Large intestine (tissue), 3 donors: ENCODE measurements at regions not wholly inside any gene's neighbourhood (a gene's known extent, or its start where the extent isn't known, plus 50 kb on each side); places are given as distances from the start of the nearest gene placed in this dataset.
"Not testable (repeated sequence)": the region's sequence is repeated elsewhere in the genome, so short reads cannot be mapped to it uniquely, and the experiment has no call there.

Experiments
- DNase-seq, 2 donors: peaks; one replicate each; pipeline versions ENCODE4 v3.0.0 to v3.0.0-alpha.2; 2013
- H3K27ac ChIP-seq: one replicate; pipeline ENCODE4 v1.5.1; 2013; ENCODE audit warnings: low read length
- H3K27me3 ChIP-seq: 2 replicates; pipeline ENCODE4 v1.6.1; 2013; ENCODE audit warnings: low read length; ENCODE audit not compliant: control insufficient read depth, insufficient read depth
- H3K36me3 ChIP-seq: 2 replicates; pipeline ENCODE4 v1.6.1; 2013; ENCODE audit warnings: low read length; ENCODE audit not compliant: control insufficient read depth, insufficient read depth
- H3K4me1 ChIP-seq: one replicate; pipeline ENCODE4 v1.6.1; 2013; ENCODE audit warnings: low read length; ENCODE audit not compliant: control insufficient read depth, insufficient read depth
- H3K4me3 ChIP-seq: one replicate; pipeline ENCODE4 v1.5.1; 2013; ENCODE audit warnings: low read length
- H3K9me3 ChIP-seq: one replicate; pipeline ENCODE4 v1.6.1; 2013; ENCODE audit warnings: mild to moderate bottlenecking, low read depth, low read length, moderate library complexity; ENCODE audit not compliant: control insufficient read depth
- WGBS: methylation state at CpG from one replicate; pipeline ENCODE4 v1.1.5; 2013; ENCODE audit warnings: low lambda C conversion rate; ENCODE audit not compliant: insufficient coverage; 5-methylcytosine and 5-hydroxymethylcytosine counted together

DNA sequence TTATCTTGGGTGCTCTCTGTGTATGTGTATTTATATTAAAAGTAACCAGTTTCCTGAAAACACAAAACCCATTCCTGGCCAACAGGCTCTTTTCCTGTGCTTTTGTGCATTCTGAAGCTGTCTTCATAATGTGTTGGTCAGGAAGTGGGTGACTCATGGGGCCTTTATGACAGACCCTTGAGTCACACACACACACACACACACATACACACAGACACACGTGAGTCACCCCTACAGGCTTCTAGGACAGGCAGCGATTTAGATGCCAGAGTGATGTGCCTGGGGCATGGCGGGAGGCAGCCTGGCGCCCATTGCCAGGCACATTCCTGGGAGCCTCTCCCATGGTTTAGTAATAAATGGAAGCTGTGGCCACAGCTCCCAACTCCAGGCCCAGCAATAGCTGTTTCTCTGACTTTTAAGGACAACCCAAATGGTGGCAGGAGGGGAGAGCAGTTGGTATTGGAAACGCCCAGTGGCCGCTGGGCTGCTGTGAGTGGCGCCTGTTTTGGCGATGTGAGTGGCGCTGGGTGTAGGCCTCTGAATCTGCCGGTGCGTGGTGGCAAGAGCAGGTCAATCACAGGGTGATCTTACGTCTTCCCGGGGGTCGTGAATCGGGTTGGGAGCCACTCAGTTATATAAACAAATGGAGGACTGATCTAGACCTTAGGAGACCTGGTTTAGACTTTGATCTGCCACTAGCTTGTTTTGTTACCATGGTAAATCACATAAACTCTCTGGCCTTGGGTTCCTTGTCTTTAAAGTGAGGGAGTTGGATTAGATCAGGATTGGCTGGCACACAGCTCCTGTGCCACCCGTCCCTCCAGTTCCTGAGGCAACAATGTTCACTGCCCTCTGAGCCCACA, 150.7 kb upstream of the DLX2 start:
- no peaks in the 10 kb centered on the region for H3K27me3 ChIP-seq
- H3K4me3 ChIP-seq, result no peak overlapping the region
- no CpG with 5 or more reads among the region's 16 CpGs for WGBS
- peak overlapping the region; percentile 38 for H3K27ac ChIP-seq
- H3K4me1 ChIP-seq, result peaks cover 11% of the 10 kb centered on the region
- no peaks in the 10 kb centered on the region for H3K36me3 ChIP-seq
- peak; percentile 65 to 88 for DNase-seq
- H3K9me3 ChIP-seq, result no peaks in the 10 kb centered on the region

DNA sequence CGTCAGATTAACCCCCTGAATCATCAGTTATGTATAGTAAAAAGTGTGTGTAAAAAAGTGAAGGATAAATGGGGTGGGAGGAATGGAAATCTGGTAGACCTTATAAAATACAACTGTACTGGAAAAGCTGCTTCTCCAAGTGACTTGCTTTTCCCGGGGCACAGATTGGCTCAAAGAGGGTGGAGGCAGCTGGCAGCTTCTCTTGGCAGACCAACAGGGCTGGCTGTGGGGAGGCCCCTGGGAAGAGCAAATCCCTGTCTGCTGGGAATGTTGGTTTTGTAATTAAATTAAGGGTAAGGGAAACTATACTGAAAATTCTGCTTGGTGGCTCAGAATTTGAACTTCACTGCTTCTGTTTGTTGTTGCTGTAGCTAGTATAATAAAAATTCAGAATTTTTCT, 154.2 kb upstream of the DLX2 start:
- Histone ChIP-seq H3K9me3 (no peaks in the 10 kb centered on the region), H3K4me3 (no peak overlapping the region), H3K4me1 (peaks cover 11% of the 10 kb centered on the region), H3K27me3 (no peaks in the 10 kb centered on the region), H3K36me3 (no peaks in the 10 kb centered on the region), H3K27ac (no peak overlapping the region)
- 86% methylated on average over 1 of the region's 2 CpGs for WGBS
- DNase-seq, result no peak

DNA sequence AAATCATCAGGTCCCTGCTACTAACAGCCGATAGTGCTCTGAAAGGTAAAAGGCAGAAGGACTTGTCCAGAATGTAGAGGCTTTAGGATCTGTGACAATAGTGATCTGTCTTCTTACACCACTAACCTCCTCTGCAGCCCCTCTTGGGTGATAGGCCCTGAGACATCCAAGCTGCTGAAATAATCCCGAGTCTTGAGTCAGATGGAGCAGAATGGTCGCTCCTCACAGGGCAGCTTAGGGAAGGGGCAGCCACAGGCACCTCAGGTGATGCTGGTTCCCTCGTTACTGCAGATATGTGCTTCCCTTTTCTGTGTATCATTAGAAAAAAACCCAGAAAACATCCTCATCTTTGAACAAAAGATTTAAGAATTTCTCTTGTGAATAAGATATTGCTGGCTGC, 157.1 kb upstream of the DLX2 start:
- Histone ChIP-seq H3K27ac (no peak overlapping the region), H3K4me3 (no peak overlapping the region), H3K4me1 (no peaks in the 10 kb centered on the region), H3K36me3 (no peaks in the 10 kb centered on the region), H3K9me3 (no peaks in the 10 kb centered on the region), H3K27me3 (no peaks in the 10 kb centered on the region)
- WGBS, result no CpG with 5 or more reads among the region's 4 CpGs
- no peak for DNase-seq

DNA sequence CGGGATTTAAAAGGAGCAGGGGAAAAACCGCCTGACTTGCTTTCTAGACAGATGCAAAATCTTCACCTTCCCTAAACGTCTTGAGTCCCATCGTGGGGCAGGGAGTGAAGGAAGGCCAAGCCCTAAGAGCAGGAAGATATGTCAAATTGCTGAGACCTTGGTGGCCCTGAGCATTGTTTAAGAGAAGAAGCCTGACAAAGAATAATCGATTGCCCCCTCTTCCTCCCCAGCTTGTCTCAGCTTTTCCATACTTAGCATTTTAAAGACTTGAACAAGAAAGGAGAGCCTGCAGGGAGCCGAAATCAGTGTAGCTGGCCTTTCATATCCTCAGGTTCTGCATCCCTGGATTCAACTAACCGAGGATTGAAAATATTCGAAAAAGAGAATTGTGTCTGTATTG, 157.6 kb upstream of the DLX2 start:
- no peaks in the 10 kb centered on the region for H3K27me3 ChIP-seq
- no peaks in the 10 kb centered on the region for H3K4me1 ChIP-seq
- no peak overlapping the region for H3K27ac ChIP-seq
- 100% methylated on average over 2 of the region's 8 CpGs for WGBS
- H3K4me3 ChIP-seq, result no peak overlapping the region
- H3K36me3 ChIP-seq, result no peaks in the 10 kb centered on the region
- no peaks in the 10 kb centered on the region for H3K9me3 ChIP-seq
- no peak for DNase-seq

DNA sequence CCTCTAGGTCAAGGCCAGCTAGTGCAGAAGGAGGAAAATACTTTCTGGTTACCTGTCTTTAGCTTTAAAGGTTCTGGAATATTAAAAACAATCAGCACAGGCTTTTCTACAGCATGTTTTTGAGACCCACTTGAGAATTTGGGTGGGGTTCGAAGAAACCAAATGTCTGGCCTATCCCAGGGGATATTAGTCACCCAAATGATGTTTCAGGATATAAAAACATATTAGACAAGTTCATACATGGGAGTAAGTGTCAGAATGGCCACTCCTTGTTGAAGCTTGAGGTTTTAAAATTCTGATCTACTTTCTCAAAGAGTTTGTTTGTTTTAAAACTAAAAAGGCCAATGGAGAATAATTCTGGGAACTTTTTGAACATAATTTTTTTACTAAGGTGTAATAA, 158.6 kb upstream of the DLX2 start:
- no peaks in the 10 kb centered on the region for H3K9me3 ChIP-seq
- no peak overlapping the region for H3K4me3 ChIP-seq
- no peak overlapping the region for H3K27ac ChIP-seq
- H3K36me3 ChIP-seq, result no peaks in the 10 kb centered on the region
- DNase-seq, result no peak
- no peaks in the 10 kb centered on the region for H3K27me3 ChIP-seq
- 100% methylated on average over 1 of the region's 1 CpG for whole genome bisulfite sequencing
- H3K4me1 ChIP-seq, result no peaks in the 10 kb centered on the region

DNA sequence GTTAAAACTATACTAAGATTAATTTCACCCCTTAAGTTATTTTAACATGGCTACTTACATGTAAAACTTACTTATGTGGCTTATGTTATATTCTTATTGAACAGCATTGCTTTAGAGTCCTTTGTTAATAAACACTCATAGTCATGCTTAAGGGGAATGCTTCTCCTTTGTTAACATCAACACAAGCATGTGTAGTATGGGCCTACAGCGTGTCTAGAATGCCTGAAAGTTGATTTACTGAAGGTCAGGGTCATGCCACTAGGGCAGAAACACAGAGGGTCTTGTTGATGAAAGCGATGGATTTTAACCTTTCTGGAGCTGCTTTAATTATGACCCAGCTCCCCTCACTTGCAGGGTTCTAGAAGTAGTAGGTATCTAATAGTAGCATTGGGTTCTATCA, 159.8 kb upstream of the DLX2 start:
- WGBS, result no CpG with 5 or more reads among the region's 2 CpGs
- no peak for DNase-seq
- H3K4me1 ChIP-seq, result no peaks in the 10 kb centered on the region
- no peak overlapping the region for H3K27ac ChIP-seq
- H3K27me3 ChIP-seq, result no peaks in the 10 kb centered on the region
- no peaks in the 10 kb centered on the region for H3K36me3 ChIP-seq
- no peak overlapping the region for H3K4me3 ChIP-seq
- no peaks in the 10 kb centered on the region for H3K9me3 ChIP-seq

DNA sequence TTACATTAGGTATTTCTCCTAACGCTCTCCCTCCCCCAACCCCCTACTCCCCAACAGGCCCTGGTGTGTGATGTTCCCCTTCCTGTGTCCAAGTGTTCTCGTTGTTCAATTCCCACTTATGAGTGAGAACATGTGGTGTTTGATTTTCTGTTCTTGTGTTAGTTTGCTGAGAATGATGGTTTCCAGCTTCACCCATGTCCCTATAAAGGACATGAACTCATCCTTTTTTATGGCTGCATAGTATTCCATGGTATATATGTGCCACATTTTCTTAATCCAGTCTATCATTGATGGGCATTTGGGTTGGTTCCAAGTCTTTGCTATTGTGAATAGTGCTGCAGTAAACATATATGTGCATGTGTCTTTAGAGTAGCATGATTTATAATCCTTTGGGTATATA, 162.1 kb upstream of the DLX2 start:
- not testable (repeated sequence) for H3K36me3 ChIP-seq, H3K27ac ChIP-seq, H3K4me1 ChIP-seq, DNase-seq, H3K27me3 ChIP-seq, H3K4me3 ChIP-seq, H3K9me3 ChIP-seq
- WGBS, result no CpG with 5 or more reads among the region's 2 CpGs

DNA sequence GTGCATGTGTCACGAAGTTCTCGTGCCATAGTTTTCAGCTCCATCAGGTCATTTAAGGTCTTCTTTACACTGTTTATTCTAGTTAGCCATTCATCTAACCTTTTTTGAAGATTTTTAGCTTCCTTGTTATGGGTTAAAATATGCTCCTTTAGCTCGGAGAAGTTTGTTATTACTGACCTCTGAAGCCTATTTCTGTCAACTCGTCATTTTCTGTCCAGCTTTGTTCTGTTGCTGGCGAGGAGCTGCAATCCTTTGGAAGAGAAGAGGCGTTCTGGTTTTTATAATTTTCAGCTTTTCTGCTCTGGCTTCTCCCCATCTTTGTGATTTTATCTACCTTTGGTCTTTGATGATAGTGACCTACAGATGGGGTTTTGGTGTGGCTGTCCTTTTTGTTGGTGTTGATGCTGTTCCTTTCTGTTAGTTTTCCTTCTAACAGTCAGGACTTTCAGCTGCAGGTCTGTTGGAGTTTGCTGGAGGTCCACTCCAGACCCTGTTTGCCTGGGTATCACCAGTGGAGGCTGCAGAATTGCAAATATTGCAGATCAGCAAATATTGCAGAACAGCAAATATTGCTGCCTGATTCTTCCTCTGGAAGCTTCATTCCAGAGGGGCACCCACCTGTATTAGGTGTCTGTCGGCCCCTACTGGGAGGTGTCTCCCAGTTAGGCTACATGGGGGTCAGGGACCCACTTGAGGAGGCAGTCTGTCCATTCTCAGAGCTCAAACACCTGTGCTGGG, 157.7 kb upstream of the ITGA6 start:
- H3K4me3 ChIP-seq, DNase-seq, H3K9me3 ChIP-seq, H3K4me1 ChIP-seq, H3K27me3 ChIP-seq, H3K27ac ChIP-seq, H3K36me3 ChIP-seq: not testable (repeated sequence)
- 97% methylated on average over 5 of the region's 7 CpGs for WGBS

DNA sequence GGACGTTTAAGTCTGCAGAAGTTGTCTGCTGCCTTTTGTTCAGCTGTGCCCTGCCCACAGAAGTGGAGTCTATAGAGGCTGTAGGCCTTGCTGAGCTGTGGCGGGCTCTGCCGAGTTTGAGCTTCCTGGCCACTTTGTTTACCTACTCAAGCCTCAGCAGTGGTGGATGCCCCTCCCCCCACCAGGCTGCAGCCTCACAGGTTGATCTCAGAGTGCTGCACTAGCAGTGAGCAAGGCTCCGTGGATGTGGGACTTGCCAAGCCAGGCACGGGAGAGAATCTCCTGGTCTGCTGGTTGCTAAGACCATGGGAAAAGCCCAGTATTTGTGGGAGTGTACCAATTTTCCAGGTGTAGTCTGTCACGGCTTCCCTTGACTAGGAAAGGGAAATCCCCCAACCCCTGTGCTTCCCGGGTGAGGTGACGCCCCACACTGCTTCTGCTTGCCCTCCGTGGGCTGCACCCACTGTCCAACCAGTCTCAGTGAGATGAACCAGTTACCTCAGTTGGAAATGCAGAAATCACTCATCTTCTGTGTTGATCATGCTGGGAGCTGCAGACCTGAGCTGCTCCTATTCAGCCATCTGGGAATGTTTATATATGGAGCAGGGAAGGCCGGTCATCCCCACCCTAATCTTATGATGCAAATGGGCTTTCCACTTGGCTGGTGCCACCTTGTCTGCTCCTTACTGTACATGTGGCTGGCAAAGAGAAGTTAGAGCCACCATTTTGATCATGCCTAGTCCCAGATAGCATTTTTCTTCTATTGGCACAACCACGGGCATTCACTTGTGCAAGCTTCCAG, 156.9 kb upstream of the ITGA6 start:
- Histone ChIP-seq H3K9me3 (no peaks in the 10 kb centered on the region), H3K27ac (no peak overlapping the region), H3K36me3 (no peaks in the 10 kb centered on the region), H3K4me1 (no peaks in the 10 kb centered on the region), H3K27me3 (no peaks in the 10 kb centered on the region), H3K4me3 (no peak overlapping the region)
- peak in 1 of 2 donors; percentile 34 for DNase-seq
- WGBS, result no CpG with 5 or more reads among the region's 11 CpGs

DNA sequence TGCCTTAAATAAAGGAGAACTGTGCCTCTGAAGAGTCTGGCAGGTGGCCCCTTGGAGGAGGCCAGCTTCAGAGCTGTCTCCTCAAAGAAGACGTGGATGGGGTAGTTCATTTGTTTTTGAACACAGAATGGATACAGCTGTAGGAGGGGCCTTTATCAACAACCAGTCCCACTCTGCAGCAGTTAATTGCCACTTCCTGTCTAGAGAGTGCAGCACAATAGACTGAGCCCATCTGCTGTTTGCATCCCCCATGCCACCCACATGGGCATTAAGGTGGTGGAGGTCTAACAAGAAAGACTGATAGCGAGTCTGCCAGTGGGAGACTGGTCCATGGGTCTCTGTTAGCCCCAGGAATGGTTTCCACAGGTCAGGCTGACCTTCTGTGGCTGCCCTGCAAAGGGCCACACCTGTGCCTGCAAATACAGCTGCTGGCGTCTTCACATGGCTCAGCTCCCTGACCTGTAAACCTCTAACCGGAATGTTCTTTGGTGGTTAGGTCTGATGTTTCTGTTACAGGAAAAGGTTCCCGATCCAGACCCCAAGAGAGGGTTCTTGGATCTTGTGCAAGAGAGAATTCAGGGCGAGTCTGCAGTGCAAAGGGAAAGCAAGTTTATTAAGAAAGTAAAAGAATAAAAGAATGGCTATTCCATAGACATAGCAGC, 153.3 kb upstream of the ITGA6 start:
- WGBS, result 80% methylated on average over 2 of the region's 6 CpGs
- Histone ChIP-seq H3K4me3 (no peak overlapping the region), H3K27ac (no peak overlapping the region), H3K9me3 (no peaks in the 10 kb centered on the region), H3K4me1 (no peaks in the 10 kb centered on the region), H3K36me3 (no peaks in the 10 kb centered on the region), H3K27me3 (no peaks in the 10 kb centered on the region)
- DNase-seq, result no peak
